T follicular helper cell (primary cell): ENCODE measurements at regions not wholly inside any gene's neighbourhood (a gene's known extent, or its start where the extent isn't known, plus 50 kb on each side); places are given as distances from the start of the nearest gene placed in this dataset.

Experiments
- DNase-seq: peaks from one replicate; pipeline ENCODE4 v3.0.0-alpha.2; 2020; ENCODE audit warnings: low read depth

DNA sequence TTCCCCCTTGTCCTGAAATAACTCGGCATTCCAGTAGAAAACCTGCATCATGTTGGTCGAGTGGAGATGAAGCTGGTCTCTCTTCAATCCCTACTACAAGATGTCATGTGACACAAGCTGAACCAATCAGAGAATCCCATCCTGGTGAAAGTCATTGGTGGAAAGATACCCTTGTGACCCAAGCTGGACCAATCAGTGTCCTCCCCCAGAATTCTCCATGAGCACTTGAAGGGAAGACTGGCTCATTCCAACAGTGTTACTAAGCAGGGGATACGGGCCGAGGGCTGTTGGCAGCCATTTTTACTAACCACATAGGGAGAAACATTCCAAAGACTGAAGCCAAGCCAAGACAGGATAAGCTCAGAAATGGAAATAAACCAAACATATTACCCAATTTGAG is 298.3 kb downstream of the ICOS start:
- DNase-seq: no peak

DNA sequence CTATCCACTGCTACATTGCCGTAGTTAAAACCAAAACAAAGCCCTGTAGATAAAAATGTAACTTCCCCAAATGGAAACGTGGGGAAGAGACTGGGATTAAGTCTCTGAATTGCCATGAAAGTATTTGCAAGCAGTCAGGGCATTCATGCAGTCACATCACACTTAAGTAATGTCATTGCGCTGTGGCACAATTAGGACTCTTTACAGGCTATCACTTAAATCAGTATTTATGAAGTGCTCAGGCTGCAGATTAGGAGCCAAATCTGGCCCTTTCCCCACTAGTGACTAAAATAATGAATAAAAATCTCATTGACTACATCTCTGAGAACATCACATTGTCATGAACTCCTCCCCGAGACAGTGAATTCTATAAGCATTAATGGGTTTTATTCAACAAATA is 300.9 kb downstream of the ICOS start:
- no peak for DNase-seq

GRCh38 chr2:204239411-204240165 is 303.0 kb downstream of the ICOS start:
- DNase-seq: no peak

DNA sequence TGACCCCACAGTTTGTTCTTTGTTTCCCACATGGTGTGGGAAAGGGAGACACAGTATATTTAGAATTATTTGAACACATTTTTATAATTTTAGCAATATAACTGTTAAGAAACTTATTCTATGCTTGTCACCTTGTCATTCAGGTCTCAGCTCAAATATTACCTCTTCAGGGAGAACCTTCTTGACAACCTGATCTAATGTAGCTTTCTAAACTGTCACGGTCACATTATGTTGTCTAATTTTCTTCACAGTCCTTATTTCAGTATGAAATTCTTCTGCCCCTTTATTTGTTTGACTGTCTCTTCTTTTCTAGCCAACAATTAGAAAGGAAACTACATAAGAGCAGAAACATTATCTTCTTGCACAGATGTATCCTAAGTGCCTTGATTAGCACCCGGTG is 304.3 kb upstream of the PARD3B start:
- DNase-seq: no peak

DNA sequence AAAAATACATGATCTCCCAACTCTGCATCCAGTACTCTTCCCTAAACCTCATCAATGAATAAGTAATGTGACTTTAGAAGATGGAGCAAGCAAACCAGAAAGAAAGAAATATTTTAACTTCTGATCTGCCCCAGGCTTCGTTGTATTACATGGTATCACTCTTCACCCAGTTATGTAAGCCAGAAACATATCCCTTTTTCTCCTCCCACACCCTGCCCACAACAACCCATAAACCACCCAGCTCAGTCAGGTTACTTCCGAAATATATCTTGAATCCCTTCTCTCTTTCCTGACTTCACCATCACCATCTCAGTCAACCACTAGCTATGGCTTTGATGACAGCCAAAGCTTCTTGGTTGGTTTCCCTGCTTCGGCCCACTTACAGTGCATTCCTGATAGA is 295.8 kb upstream of the PARD3B start:
- DNase-seq: no peak

GRCh38 chr2:204250692-204251091 is 294.6 kb upstream of the PARD3B start:
- DNase-seq: no peak

GRCh38 chr2:204251158-204251997 is 293.9 kb upstream of the PARD3B start:
- no peak for DNase-seq

GRCh38 chr2:204251998-204252376 is 293.3 kb upstream of the PARD3B start:
- no peak for DNase-seq

DNA sequence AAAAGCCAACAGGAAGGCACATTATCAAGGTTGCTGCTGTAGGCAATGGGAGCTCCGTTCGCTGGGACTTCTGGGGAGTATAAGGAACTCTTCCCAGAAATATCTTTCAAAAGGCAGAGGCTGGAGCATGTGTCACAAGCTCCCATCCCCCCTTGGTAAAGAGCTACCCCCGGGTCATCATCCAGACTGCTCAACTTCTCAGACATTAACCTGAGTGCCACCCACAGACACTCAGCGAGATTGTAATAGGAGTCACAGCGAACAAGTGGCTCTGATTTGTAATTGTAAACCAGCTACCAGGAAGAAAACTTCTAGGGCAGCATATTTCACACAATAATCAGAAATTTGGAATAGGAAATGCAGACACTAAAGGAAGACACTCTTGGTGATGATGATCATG is 290.2 kb upstream of the PARD3B start:
- DNase-seq: no peak

- no peak for DNase-seq
Measured at GRCh38 chr2:204255526-204255925, 289.7 kb upstream of the PARD3B start.

DNA sequence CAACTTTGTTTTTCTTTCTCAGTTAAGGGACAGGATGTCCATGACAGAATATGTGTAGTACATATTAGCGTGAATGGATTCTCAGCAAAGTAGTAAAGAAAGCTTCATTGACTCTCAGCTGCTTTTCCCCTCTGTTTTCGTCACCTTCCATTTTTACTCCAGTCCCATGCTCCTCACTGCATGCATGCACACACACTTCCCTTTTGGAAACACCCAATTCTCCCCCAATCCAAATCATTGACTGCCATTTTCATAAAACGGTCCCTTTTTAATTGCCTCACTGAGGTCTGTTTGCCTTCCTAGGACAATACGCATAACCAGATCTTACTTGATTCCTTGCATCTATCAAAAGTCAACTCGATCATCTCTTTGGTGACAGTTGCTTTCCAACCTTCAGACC is 287.5 kb upstream of the PARD3B start:
- DNase-seq: no peak

DNA sequence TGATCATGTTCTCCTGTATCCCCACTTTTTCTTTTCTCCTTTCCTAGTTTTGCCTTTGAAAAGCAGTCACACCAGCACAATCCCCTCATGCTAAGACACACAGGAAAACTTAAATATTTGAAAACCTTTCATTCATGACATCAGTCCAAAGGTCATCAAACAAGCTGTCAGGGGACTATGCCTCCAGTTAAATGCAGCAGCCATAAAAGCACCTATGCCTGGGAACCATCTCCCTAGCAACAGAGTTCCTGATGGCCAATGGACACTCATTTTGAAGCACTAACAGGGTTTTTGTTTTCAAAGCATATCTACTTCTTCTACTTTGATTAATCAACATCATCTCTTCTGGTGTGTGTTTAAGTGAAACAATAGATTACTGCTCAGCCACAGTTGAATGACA is 286.4 kb upstream of the PARD3B start:
- DNase-seq: no peak

DNA sequence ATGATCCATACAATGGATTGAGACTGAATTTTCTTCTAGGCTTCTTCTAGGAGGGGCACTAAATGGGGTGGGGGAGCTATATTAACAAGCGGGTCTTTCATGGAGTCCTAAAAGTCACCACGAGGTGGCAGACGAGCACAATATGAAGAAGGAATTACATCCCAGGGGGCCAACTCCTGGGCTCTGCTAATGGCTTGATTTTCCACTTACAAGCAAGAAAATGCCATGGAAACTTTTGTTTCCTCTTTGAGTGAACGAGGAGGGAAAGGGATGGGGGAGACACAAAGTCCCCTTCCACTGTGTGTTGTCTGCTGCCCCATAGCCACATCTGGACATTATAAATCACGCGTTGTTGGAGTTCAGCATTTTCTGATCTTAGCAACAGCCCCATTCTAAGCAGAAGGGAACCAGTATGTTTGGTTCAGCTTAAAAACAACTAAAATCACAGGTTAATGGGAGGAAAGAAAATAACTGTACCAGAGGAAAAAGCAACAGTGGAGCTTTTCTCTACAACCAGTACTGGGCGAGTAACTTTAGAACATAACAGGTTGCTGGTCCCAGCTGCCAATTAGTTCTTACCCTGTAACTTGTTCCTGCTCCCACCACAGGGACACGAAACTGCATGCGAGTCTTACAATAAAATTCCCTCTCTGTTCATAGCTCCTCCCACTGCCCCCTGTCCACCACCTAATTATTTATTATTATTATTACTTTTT is 285.0 kb upstream of the PARD3B start:
- peak; percentile 21 for DNase-seq

DNA sequence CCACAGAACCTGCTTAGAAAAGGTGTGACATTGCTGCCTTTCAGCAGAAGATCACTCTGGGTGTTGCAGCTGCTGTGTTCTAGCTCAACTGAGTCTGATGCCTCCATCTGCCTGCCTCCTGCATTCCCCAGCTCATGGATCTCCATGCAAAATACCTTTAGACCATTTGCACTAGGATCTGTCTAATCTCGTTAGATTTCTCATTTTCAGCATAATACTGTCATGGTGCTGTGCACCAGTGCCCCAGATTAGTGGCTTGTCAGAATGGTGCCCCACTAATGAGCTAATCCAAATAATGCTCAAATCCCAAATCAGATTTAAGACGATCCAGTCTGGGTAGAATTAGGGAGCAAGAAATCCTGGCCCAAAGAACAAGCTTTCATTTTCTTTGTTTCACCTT is 284.4 kb upstream of the PARD3B start:
- no peak for DNase-seq

- no peak for DNase-seq
Measured at GRCh38 chr2:204261846-204262245, 283.4 kb upstream of the PARD3B start.

DNA sequence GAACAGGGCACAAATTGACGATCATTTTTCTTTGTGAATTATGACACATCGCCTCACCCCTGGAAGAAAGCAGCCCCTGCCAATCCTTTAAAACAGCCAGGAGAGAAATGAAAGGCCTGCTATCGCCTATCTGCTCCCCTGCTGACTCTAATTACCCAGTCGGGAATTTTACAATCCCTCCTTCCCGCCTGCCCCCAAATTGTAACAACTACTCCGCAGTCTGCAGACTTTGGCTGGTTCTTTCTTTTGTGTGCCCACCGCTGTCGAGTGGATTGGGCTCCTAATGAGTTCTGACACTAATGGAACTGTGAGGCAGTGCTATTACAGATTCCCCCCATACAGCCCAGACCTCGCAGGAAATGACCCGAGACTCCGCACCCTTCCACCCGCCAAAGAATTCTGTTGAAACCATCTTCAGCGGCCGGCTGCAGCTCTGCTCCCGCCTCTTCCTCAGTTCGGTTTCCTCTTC is 281.2 kb upstream of the PARD3B start:
- DNase-seq: no peak

- no peak for DNase-seq
Measured at GRCh38 chr2:204264621-204265140, 280.6 kb upstream of the PARD3B start.

- no peak for DNase-seq
Measured at GRCh38 chr2:204265681-204266181, 279.5 kb upstream of the PARD3B start.

DNA sequence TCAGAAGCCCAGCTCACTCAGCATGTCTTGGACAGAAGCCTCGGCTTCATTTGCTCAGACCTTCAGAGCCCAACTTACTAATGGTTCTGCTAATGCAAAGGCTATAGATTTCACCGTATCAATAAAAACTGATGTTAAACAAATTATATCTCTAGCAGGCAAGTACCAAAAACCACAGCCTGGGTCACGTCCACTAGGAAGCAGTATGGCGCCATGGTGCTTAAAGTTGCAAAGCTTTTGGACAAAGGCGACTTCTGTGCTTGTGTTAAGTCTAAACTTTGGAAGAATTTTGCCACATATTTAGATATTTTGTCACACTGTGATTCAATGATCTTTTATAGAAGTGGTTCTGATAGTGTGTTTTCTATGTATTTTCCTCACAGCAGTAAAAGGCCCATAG is 276.8 kb upstream of the PARD3B start:
- DNase-seq: no peak

GRCh38 chr2:204268971-204269370 is 276.3 kb upstream of the PARD3B start:
- no peak for DNase-seq

- DNase-seq: no peak
Measured at GRCh38 chr2:204272089-204272488, 273.2 kb upstream of the PARD3B start.

DNA sequence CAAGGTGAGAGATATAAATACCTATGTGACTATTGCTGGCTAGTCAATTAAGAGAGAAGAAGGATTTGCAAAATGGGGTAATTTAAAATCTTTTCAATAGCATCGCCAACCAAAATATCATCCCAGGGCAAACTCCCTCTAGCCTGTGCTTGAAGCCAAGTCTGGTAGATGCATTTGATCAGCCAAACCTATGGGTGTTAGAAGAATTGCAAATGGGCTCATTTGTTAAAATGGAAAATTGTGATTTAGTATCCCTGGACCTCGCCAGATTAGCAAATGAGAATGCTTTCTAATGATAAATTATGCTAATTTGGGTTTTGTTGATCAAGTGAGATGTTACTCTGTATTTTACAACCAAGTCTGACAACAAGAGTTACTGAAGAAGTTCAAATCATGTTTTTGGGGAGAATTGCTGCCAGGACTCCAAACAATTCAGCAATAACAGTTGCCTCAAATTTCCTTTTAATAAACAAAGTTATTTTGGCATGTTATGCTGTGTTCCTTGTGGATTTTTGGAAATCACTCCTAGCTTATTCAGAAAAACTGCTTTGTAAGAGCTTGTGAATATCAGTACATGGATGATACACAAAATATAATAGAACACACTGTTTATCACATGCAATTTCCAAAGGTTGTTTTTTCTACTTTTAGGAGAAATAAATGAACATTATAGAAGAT is 272.5 kb upstream of the PARD3B start:
- no peak for DNase-seq
